CD4-positive, alpha-beta T cell treated with Interferon gamma for 1 hour (primary cell): ENCODE measurements at regions not wholly inside any gene's neighbourhood (a gene's known extent, or its start where the extent isn't known, plus 50 kb on each side); places are given as distances from the start of the nearest gene placed in this dataset.
"Not testable (repeated sequence)": the region's sequence is repeated elsewhere in the genome, so short reads cannot be mapped to it uniquely, and the experiment has no call there.

Source experiments
- DNase-seq: peaks from one replicate; pipeline ENCODE4 v3.0.0-alpha.2; 2020

DNA sequence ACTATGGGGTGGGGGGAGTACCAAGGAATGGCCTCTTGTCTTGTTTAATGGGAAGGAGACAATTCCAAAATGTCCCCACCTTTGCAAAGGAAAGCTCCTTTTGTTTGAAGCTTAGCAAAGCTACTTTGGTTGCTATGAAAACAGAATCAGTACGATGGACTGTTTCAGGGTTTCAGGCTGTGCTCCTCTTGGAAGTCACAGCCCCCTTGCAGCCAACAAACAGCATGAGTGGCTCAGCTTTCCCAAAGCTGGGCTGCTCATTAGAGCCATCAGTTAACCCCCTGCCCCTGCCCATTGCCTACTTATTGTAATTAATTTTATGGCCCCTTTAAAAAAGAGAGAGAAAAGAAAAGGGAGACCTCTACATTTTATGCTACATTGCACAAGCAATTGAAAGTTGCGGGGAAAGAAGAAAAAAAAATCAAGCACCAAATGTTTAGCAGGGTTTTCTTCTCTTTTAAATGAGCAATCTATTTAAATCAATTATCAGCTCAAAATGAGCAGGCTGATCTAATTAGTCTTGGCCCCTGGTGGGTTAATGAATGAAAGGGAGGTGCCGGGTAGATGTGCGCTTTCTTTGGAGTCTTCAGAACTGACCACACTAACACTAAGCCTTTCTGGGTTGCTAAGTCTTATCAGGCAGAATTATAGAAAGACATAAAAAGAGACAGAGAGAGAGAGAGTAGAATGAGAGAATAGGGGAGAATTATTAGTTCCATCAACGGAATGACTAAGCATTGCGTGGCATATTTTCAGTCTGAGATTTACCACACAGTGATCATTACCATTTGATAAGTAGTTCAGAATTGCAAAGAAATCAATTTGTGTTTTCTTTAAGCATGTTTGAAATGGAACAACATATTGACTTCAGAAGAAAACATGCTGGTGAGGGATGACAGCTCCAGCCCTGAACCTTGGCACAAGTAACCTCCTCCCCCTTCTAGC, 284.9 kb downstream of the INSIG2 start:
- DNase-seq, result no peak

- no peak for DNase-seq
Measured at GRCh38 chr2:118371515-118371914, 283.2 kb downstream of the INSIG2 start.

DNA sequence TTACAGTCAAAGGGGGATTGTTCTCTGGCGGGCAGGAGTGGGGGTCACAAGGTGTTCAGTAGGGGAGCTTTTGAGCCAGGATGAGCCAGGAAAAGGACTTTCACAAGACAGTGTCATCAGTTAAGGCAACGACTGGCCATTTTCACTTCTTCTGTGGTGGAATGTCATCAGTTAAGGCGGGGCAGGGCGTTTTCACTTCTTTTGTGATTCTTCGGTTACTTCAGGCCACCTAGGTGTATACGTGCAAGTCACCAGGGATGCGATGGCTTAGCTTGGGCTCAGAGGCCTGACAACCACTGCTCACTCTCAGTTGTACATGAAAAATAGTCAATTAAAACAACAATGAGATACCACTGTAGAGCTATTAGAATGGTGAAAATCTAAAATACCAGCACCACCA, 281.2 kb downstream of the INSIG2 start:
- not testable (repeated sequence) for DNase-seq

- DNase-seq, result no peak
Measured at GRCh38 chr2:118363604-118364003, 275.3 kb downstream of the INSIG2 start.

GRCh38 chr2:118356051-118356450, 267.8 kb downstream of the INSIG2 start:
- no peak for DNase-seq

DNA sequence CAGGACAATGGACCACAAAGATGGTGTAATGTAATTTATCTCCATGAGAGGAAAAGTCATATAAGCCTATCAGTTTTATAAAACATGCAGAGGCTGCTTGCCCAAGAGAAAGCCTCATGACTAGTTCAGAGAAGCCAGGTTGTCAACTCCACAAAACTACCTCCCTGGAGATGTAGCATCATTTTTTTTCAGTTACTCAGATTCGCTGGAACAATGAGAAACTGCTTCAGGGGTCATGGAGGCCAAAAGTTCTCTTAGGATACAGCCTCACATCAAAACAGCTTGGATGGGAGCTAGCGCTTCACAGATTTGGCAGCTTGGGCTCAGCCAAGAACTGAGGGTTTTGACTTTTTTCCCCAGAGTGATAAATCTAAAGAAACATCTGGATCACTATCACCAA, 263.5 kb downstream of the INSIG2 start:
- no peak for DNase-seq

GRCh38 chr2:118350621-118351020, 262.4 kb downstream of the INSIG2 start:
- DNase-seq, result no peak

GRCh38 chr2:118349365-118349764, 261.1 kb downstream of the INSIG2 start:
- no peak for DNase-seq

GRCh38 chr2:118348380-118349034, 260.2 kb downstream of the INSIG2 start:
- DNase-seq, result no peak

DNA sequence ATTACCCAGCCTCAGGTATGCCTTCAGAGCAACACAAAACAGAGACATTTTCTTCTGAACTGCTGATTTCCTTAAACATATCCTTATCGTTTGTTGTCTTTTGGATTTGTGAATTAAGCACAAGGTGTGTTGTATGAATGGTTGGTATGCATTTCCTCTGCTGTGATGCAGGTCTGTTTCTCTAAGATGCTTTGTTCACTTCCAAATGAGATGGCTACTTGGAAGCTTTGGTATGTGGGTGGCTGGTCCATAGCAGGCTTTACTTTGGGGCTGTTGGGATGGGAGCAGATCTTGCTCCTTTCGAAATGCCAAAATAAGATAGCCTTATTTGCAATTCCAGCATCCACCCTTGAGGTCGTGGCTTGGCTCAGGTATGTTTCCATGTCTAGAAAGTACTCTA, 257.2 kb downstream of the INSIG2 start:
- DNase-seq, result no peak

- DNase-seq, result no peak
Measured at GRCh38 chr2:118340103-118340502, 251.8 kb downstream of the INSIG2 start.

DNA sequence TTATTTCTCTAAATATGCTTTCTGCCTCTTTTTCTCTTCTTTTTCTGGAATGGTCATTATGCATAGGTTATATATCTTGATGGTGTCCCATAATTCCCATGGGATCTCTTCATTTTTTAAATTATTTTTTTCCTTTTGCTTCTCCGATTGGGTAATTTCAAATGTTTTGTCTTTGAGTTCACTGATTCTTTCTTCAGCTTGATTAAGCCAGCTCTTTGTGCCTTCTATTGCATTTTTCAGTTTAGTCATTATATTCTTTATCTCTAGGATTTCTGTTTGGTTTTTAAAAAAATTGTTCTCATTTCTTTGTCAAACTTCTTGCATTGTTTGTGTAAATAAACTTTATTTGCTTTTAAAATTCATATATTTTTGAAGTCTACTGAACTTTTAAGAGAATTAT, 251.1 kb downstream of the INSIG2 start:
- no peak for DNase-seq

DNA sequence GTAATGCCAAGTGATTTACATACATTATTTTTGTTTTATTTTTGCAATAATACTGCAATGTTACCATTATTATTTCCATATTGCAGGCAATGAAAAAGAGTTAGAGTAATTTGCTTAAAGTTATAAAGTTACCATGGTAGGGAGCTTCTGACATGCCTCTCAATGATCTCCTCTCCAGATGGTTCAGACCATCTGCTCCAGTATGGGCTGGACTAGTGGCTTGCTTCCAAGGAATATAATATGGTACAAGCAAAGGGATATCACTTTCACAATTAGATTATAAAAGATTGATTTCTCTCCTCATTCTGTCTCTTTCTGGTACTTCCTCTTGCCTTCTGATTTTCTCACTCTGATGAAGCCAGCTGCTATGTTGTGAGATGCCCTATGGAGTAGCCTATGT, 245.4 kb downstream of the INSIG2 start:
- no peak for DNase-seq

GRCh38 chr2:118325321-118325955, 237.2 kb downstream of the INSIG2 start:
- DNase-seq, result no peak

DNA sequence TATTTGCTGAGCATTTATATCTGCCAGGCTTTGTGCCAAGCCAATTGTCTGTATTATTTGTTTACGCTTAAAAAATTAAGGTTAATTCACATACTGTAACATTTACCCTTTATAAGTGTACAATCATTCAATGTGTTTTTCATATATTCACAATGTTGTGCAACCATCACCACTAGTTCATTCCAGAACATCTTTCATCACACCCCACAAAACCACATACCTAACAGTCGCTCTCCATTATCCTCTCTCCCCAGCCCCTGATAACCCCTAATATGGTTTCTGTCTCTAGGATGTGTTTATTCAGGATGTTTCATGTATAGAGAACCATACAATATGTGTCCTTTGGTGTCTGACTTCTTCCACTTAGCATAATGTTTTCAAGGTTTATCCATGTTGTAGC, 234.1 kb downstream of the INSIG2 start:
- DNase-seq, result no peak

GRCh38 chr2:118321432-118322105, 233.3 kb downstream of the INSIG2 start:
- DNase-seq, result no peak

- DNase-seq, result no peak
Measured at GRCh38 chr2:118320658-118321057, 232.4 kb downstream of the INSIG2 start.

GRCh38 chr2:118320196-118320595, 231.9 kb downstream of the INSIG2 start:
- DNase-seq, result no peak

- no peak for DNase-seq
Measured at GRCh38 chr2:118319271-118319684, 231.0 kb downstream of the INSIG2 start.

- no peak for DNase-seq
Measured at GRCh38 chr2:118315606-118316005, 227.3 kb downstream of the INSIG2 start.

DNA sequence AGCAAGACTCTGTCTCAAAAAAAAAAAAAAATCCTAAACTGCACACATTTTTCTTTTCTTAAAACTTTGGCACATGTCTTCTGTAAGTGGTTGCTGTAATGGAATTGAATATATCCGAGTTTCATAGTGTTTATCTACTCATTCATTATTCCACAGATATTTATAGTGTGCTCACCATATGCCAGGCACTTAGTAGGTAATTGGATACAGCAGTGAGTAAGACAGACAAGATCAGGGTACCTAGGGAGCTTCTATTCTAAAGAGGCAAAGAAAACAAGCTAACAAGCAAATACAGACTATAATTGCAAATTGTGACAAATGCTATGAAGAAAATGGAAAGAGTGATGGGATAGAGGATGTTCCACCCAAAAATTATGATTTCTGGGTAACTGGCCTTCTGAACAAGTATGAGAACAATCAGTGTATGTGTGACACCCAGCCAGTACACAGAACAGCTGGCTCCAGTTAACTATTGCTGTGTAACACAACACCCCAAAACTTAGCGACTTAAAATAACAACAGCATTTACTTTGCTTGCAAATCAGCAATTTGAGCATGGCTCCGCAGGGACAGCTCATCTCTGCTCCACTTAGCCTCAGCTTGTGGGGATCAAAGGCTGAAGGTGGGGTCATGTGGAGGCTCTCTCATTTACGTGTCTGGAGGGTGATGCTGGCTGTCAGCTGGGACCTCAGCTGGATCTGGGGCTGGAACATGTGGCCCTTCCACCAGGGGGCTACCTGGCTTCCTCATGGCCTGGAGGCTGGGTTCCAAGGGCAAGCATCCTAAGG, 224.9 kb downstream of the INSIG2 start:
- DNase-seq, result no peak

- DNase-seq, result no peak
Measured at GRCh38 chr2:118310681-118311429, 222.6 kb downstream of the INSIG2 start.
